Neural progenitor cell (in vitro differentiated cells): ENCODE measurements at regions not wholly inside any gene's neighbourhood (a gene's known extent, or its start where the extent isn't known, plus 50 kb on each side); places are given as distances from the start of the nearest gene placed in this dataset.
"Not testable (repeated sequence)": the region's sequence is repeated elsewhere in the genome, so short reads cannot be mapped to it uniquely, and the experiment has no call there.

Experiments
- DNase-seq: peaks from one replicate; pipeline ENCODE4 v3.0.0-alpha.2; 2016; ENCODE audit warnings: low spot score
- H2AFZ ChIP-seq: fragments of 200-600 bp; sonication (generic); replicated peaks from 2 replicates; pipeline ENCODE4 v1.6.1; 2016; ENCODE audit warnings: antibody characterized with exemption
- H3F3A ChIP-seq: fragments of 200-600 bp; sonication (generic); 2 replicates; pipeline ENCODE4 v1.6.1; 2016; ENCODE audit warnings: antibody characterized with exemption, low read depth
- H3K27ac ChIP-seq: fragments of 200-600 bp; sonication (generic); 2 replicates; pipeline ENCODE4 v1.5.1; 2016; ENCODE audit warnings: mild to moderate bottlenecking
- H3K27me3 ChIP-seq: fragments of 200-600 bp; sonication (generic); 2 replicates; pipeline ENCODE4 v1.6.1; 2016; ENCODE audit warnings: mild to moderate bottlenecking, moderate library complexity
- H3K36me3 ChIP-seq: fragments of 200-600 bp; sonication (generic); 2 replicates; pipeline ENCODE4 v1.5.1; 2016
- H3K4me1 ChIP-seq: fragments of 200-600 bp; sonication (generic); 2 replicates; pipeline ENCODE4 v1.6.1; 2016; ENCODE audit warnings: mixed run types
- H3K4me2 ChIP-seq: fragments of 200-600 bp; sonication (generic); 2 replicates; pipeline ENCODE4 v1.6.1; 2016
- H3K4me3 ChIP-seq: fragments of 200-600 bp; sonication (generic); 2 replicates; pipeline ENCODE4 v1.5.1; 2016
- H3K79me2 ChIP-seq: fragments of 200-600 bp; sonication (generic); 2 replicates; pipeline ENCODE4 v1.6.1; 2016; ENCODE audit warnings: low read depth
- H3K9ac ChIP-seq: fragments of 200-600 bp; sonication (generic); 2 replicates; pipeline ENCODE4 v1.6.1; 2016
- H3K9me3 ChIP-seq: fragments of 200-600 bp; sonication (generic); 2 replicates; pipeline ENCODE4 v1.5.1; 2016; ENCODE audit warnings: low read depth
- H4K20me1 ChIP-seq: fragments of 200-600 bp; sonication (generic); 2 replicates; pipeline ENCODE4 v1.6.1; 2016; ENCODE audit warnings: low read depth
- H3K27ac Mint-ChIP-seq: 3 replicates; pipeline ENCODE4 v1.8.0; 2021; ENCODE audit warnings: mixed read lengths
- H3K27me3 Mint-ChIP-seq: 2 replicates; pipeline ENCODE4 v1.8.0; 2022; ENCODE audit warnings: low read depth, mild to moderate bottlenecking, inconsistent platforms, moderate library complexity, mixed read lengths; ENCODE audit not compliant: insufficient read depth
- H3K36me3 Mint-ChIP-seq: 3 replicates; pipeline ENCODE4 v1.8.0; 2021; ENCODE audit warnings: mixed read lengths
- H3K4me1 Mint-ChIP-seq: 3 replicates; pipeline ENCODE4 v1.8.0; 2021; ENCODE audit warnings: mixed read lengths
- H3K4me3 Mint-ChIP-seq: 3 replicates; pipeline ENCODE4 v1.8.0; 2021; ENCODE audit warnings: mild to moderate bottlenecking, moderate library complexity, mixed read lengths
- H3K9me3 Mint-ChIP-seq: 3 replicates; pipeline ENCODE4 v1.8.0; 2020; ENCODE audit warnings: mixed read lengths

- H3K27ac Mint-ChIP-seq, H3K36me3 Mint-ChIP-seq, H3K9me3 ChIP-seq, H3K27me3 ChIP-seq, H3K79me2 ChIP-seq, H3K4me1 ChIP-seq, H3F3A ChIP-seq, H3K36me3 ChIP-seq, H2AFZ ChIP-seq, H3K9ac ChIP-seq, DNase-seq, H3K27ac ChIP-seq, H3K9me3 Mint-ChIP-seq, H3K4me1 Mint-ChIP-seq, H3K4me3 ChIP-seq, H3K27me3 Mint-ChIP-seq, H3K4me2 ChIP-seq, H4K20me1 ChIP-seq, H3K4me3 Mint-ChIP-seq: not testable (repeated sequence)
Observed at GRCh38 chr9:66779944-66780661, 120.4 kb upstream of the ZNF658 start.

GRCh38 chr9:66781240-66781639 lies 119.3 kb upstream of the ZNF658 start:
- not testable (repeated sequence) for H3K4me1 Mint-ChIP-seq, H3K4me2 ChIP-seq, H3K27ac Mint-ChIP-seq, H3K36me3 Mint-ChIP-seq, H3K4me3 ChIP-seq, DNase-seq, H3K27ac ChIP-seq, H4K20me1 ChIP-seq, H3K79me2 ChIP-seq, H2AFZ ChIP-seq, H3K4me3 Mint-ChIP-seq, H3K36me3 ChIP-seq, H3F3A ChIP-seq, H3K27me3 ChIP-seq, H3K9me3 Mint-ChIP-seq, H3K4me1 ChIP-seq, H3K27me3 Mint-ChIP-seq, H3K9me3 ChIP-seq, H3K9ac ChIP-seq

DNA sequence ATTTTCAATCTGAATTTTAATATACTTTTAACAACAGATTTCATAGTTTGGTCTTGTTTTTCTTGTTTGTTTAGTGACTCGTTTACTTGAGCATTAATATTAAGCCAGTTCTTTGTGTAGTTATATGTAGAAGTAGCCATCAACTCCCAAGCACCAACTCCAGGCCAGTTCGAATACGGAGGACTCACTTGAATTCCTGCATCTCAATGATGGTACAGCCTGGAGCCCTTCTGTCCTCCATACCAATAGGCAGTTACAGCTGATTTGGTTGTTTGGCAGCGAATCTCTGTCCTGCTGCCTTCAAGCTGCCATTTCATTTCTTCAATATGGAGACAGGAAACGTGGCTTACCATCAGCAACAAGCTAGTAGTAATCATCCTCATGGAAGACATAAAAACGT lies 118.5 kb upstream of the ZNF658 start:
- not testable (repeated sequence) for H3K27me3 Mint-ChIP-seq, H3K4me2 ChIP-seq, H3K27ac Mint-ChIP-seq

DNA sequence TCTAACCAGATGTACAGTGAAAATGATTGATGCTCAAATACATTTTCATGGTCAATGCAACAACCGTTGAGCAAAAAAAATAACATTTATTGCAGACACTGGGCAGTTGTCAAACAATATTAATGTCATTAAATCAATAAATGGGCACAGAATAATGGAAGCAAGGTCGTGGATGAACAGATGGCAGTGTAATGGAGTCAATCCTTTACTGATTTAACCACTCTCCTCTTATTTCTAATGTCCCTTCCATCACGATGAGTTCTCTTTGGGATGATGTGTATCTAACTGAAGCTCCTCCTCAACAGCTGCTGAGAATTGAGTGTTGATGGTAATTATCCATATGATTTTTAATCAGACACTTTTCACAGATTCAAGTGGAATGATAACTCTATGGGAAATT lies 114.9 kb upstream of the ZNF658 start:
- not testable (repeated sequence) for H4K20me1 ChIP-seq, H3K27ac Mint-ChIP-seq, H3K36me3 ChIP-seq, H3K9me3 Mint-ChIP-seq, H3K36me3 Mint-ChIP-seq, H3K27ac ChIP-seq, H3F3A ChIP-seq, H2AFZ ChIP-seq, H3K4me1 Mint-ChIP-seq, H3K4me2 ChIP-seq, H3K27me3 ChIP-seq, H3K79me2 ChIP-seq, H3K4me1 ChIP-seq, H3K27me3 Mint-ChIP-seq, H3K4me3 ChIP-seq, H3K9me3 ChIP-seq, H3K4me3 Mint-ChIP-seq, H3K9ac ChIP-seq, DNase-seq

More for the DNA sequence above, 118.5 kb upstream of the ZNF658 start:
- not testable (repeated sequence) for H3K9ac ChIP-seq, DNase-seq, H3K79me2 ChIP-seq, H3K4me1 Mint-ChIP-seq, H3F3A ChIP-seq, H3K27me3 ChIP-seq, H3K4me3 ChIP-seq, H3K4me3 Mint-ChIP-seq, H3K9me3 ChIP-seq, H3K36me3 ChIP-seq, H4K20me1 ChIP-seq, H3K36me3 Mint-ChIP-seq, H3K27ac ChIP-seq, H3K9me3 Mint-ChIP-seq, H3K4me1 ChIP-seq
- H2AFZ ChIP-seq = peak overlapping the region; percentile 34

- H3F3A ChIP-seq, H3K79me2 ChIP-seq, H3K27me3 Mint-ChIP-seq, H3K27ac Mint-ChIP-seq, H3K36me3 ChIP-seq, H3K36me3 Mint-ChIP-seq, H3K4me3 ChIP-seq, H3K4me3 Mint-ChIP-seq, H3K27me3 ChIP-seq, H3K9me3 Mint-ChIP-seq, DNase-seq, H3K9me3 ChIP-seq, H2AFZ ChIP-seq, H3K4me1 ChIP-seq, H3K4me2 ChIP-seq, H4K20me1 ChIP-seq, H3K4me1 Mint-ChIP-seq, H3K9ac ChIP-seq, H3K27ac ChIP-seq: not testable (repeated sequence)
Observed at GRCh38 chr9:66791092-66791750, 109.3 kb upstream of the ZNF658 start.

DNA sequence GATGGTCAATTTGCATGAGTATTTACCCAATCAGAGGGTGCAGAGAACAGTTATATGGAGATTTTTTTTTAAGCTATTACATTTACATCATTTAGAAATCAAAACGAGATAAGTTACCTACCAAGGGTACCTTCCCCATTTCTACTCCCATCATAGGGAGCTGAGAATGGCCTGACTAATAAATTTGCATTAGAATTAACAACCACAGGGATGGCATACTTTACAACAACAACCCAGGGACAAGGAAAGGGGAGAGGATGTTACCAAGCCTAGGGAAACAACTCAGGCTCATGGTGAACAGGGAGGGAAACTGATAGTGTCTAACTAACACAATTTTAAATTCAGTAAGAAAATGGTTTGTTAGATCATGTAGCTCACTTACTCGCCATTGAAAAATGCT lies 105.8 kb upstream of the ZNF658 start:
- H2AFZ ChIP-seq, H3F3A ChIP-seq, H3K79me2 ChIP-seq, H3K27ac ChIP-seq, H3K9me3 Mint-ChIP-seq, DNase-seq, H3K27me3 Mint-ChIP-seq, H3K27me3 ChIP-seq, H3K36me3 ChIP-seq, H3K27ac Mint-ChIP-seq, H3K36me3 Mint-ChIP-seq, H3K4me3 ChIP-seq, H3K9me3 ChIP-seq, H3K4me3 Mint-ChIP-seq, H4K20me1 ChIP-seq, H3K9ac ChIP-seq: not testable (repeated sequence)
- H3K4me1 Mint-ChIP-seq = peaks cover 20% of the 10 kb centered on the region
- H3K4me2 ChIP-seq = peak overlapping the region; percentile 22
- H3K4me1 ChIP-seq = peaks cover 18% of the 10 kb centered on the region

- H3K4me2 ChIP-seq, H3K36me3 Mint-ChIP-seq, H3K4me3 ChIP-seq, H3K27ac Mint-ChIP-seq, H3K27me3 ChIP-seq, H3K36me3 ChIP-seq, DNase-seq, H3K79me2 ChIP-seq, H3K9ac ChIP-seq, H3K9me3 Mint-ChIP-seq, H3K9me3 ChIP-seq, H3K27me3 Mint-ChIP-seq, H3K27ac ChIP-seq, H3F3A ChIP-seq, H2AFZ ChIP-seq, H4K20me1 ChIP-seq, H3K4me3 Mint-ChIP-seq: not testable (repeated sequence)
- H3K4me1 ChIP-seq = peaks cover 18% of the 10 kb centered on the region
- H3K4me1 Mint-ChIP-seq = peaks cover 20% of the 10 kb centered on the region
Observed at GRCh38 chr9:66795723-66796503, 104.6 kb upstream of the ZNF658 start.
